ENCODE measurements at regions not wholly inside any gene's neighbourhood (a gene's known extent, or its start where the extent isn't known, plus 50 kb on each side); places are given as distances from the start of the nearest gene placed in this dataset.

- no peak for TF ChIP-seq CREB5 (CRISPR knock-in tag; IDR thresholded peaks at IDR 0.05; ENCODE audit: low read depth)
- no peak for TF ChIP-seq SNAI2 (CRISPR knock-in tag; IDR thresholded peaks at IDR 0.05)
- no peak for TF ChIP-seq ARNTL (CRISPR knock-in tag; IDR thresholded peaks at IDR 0.05; ENCODE audit: borderline replicate concordance, low read depth)
- no peak for TF ChIP-seq OSR1 (CRISPR knock-in tag; IDR thresholded peaks at IDR 0.05)
- TF ChIP-seq ZNF70 (CRISPR knock-in tag; IDR thresholded peaks at IDR 0.05), result no peak
Measured at GRCh38 chr5:174347183-174347582, 301.7 kb downstream of the NSG2 start.

Data from SK-N-SH treated with all-trans-retinoic acid at 6 μM for 48 hours (cell line).